Common myeloid progenitor, CD34-positive (primary cell): ENCODE measurements at regions not wholly inside any gene's neighbourhood (a gene's known extent, or its start where the extent isn't known, plus 50 kb on each side); places are given as distances from the start of the nearest gene placed in this dataset.

Source experiments
- CTCF ChIA-PET: fragments of 350-600 bp; sonication (Branson Sonifier 250); formaldehyde crosslinking; loops from one replicate; lab custom pipeline; 2021; ENCODE audit warnings: antibody characterized with exemption; lab: Charles Lee
- POLR2A ChIA-PET: fragments of 350-600 bp; sonication (Branson Sonifier 250); formaldehyde crosslinking; loops from one replicate; lab custom pipeline; 2021; ENCODE audit warnings: antibody characterized with exemption; lab: Charles Lee
- DNase-seq, 3 donors: peaks; one replicate each; pipeline versions ENCODE4 v3.0.0 to v3.0.0-alpha.2; 2013
- H3K27ac ChIP-seq, 2 experiments: 1 replicate in 1 of 2; 2 replicates in 1 of 2; pipeline ENCODE4 v1.7.0; 2013; ENCODE audit warnings: inconsistent platforms in 2 of 2, low read length in 2 of 2, mild to moderate bottlenecking in 2 of 2, low read depth in 1 of 2, moderate library complexity in 1 of 2; ENCODE audit not compliant: severe bottlenecking in 2 of 2, insufficient read depth in 1 of 2, poor library complexity in 1 of 2
- H3K27me3 ChIP-seq, 5 experiments: replicated peaks in 2 of 5; 1 replicate in 3 of 5; 2 replicates in 2 of 5; pipeline versions ENCODE4 v1.6.1 to v1.7.0; 2013; ENCODE audit warnings: low read length in 4 of 5, mild to moderate bottlenecking in 2 of 5, moderate library complexity in 2 of 5, inconsistent platforms in 1 of 5; ENCODE audit not compliant: insufficient read depth in 5 of 5, control insufficient read depth in 4 of 5
- H3K36me3 ChIP-seq, 4 experiments: 1 replicate in 2 of 4; 2 replicates in 2 of 4; pipeline versions ENCODE4 v1.6.1 to v1.7.0; 2013; ENCODE audit warnings: low read length in 3 of 4, control low read depth in 1 of 4, mild to moderate bottlenecking in 1 of 4; ENCODE audit not compliant: control insufficient read depth in 4 of 4, insufficient read depth in 4 of 4
- H3K4me1 ChIP-seq, 4 experiments: 1 replicate in 3 of 4; 2 replicates in 1 of 4; pipeline versions ENCODE4 v1.6.1 to v1.7.1; 2013; ENCODE audit warnings: low read length in 3 of 4, mild to moderate bottlenecking in 3 of 4, control low read depth in 1 of 4, inconsistent platforms in 1 of 4, moderate library complexity in 1 of 4; ENCODE audit not compliant: control insufficient read depth in 4 of 4, insufficient read depth in 4 of 4; ENCODE audit errors: control extremely low read depth in 1 of 4
- H3K4me3 ChIP-seq, 7 experiments: 1 replicate in 4 of 7; 2 replicates in 3 of 7; pipeline versions ENCODE4 v1.5.1 to v1.7.0; 2013; ENCODE audit warnings: mild to moderate bottlenecking in 7 of 7, low read length in 6 of 7, moderate library complexity in 6 of 7, inconsistent platforms in 2 of 7, low read depth in 2 of 7, control low read depth in 1 of 7; ENCODE audit not compliant: insufficient read depth in 4 of 7, control insufficient read depth in 1 of 7; ENCODE audit errors: extremely low read depth in 1 of 7
- H3K9me3 ChIP-seq, 5 experiments: 1 replicate in 4 of 5; 2 replicates in 1 of 5; pipeline versions ENCODE4 v1.6.1 to v1.7.1; 2013; ENCODE audit warnings: low read length in 4 of 5, mild to moderate bottlenecking in 2 of 5, inconsistent platforms in 1 of 5, low read depth in 1 of 5, moderate library complexity in 1 of 5; ENCODE audit not compliant: control insufficient read depth in 4 of 5, insufficient read depth in 2 of 5; ENCODE audit errors: control extremely low read depth in 1 of 5
- WGBS: methylation state at CpG from one replicate; pipeline ENCODE4 v1.1.5; 2013; ENCODE audit not compliant: insufficient coverage; 5-methylcytosine and 5-hydroxymethylcytosine counted together

DNA sequence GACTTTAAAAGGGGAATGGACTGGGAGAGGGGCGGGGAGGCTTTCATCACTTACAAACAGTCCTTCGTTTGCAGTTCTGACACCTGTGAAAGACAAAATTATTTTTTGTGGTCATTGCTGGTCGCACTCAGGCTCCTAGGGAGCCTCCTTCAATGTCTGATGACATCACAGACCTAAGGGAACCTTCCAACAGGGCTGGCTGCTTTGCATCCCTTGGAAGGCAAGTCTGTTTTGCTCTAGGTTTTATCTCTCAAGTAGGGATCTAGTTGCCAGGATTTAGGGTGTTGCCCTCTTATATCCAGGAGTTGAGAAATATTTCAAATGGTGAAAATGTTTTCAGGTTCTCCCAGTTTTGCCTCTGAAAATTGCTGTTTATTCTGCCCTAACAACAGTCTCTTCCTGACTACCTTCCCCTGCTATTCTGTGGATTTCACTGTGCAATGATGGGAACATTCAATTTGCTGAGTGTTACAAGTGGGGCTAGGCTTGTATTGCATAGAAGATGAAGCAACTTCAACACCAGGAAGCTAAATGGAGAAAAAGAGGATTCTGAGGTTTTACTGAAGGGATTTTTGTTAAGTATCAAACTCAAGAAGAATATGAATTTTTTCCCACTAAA lies 75.9 kb upstream of the ARRDC4 start:
- Histone ChIP-seq H3K4me3 (no peak overlapping the region), H3K27ac (no peak overlapping the region), H3K4me1 (no peaks in the 10 kb centered on the region), H3K9me3 (peaks cover 0 to 2% (median 0%) of the 10 kb centered on the region in 5 experiments), H3K36me3 (no peaks in the 10 kb centered on the region), H3K27me3 (peaks cover 2 to 20% (median 3%) of the 10 kb centered on the region in 5 experiments)
- POLR2A ChIA-PET, result no interaction called here
- WGBS, result 83% methylated on average over 3 of the region's 3 CpGs
- CTCF ChIA-PET, result no interaction called here
- DNase-seq, result no peak

DNA sequence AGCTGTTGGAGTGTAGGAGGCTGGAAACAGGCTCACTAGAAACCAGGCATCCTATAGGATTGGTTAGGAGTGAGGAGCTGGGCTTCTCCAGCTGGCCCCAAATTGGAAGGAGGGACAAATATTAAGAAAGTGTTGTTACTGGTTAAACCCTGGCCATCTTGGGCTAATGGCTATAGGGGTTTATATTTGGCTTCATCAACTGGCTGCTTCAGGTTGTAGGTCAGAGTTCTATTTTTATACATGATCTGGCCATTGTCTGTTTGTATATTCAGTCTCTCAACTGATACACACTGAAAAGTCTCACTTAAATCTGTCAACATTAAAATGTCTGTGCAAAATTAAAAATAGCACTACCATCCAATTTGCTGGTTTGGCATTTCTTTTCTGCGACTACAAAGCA lies 70.2 kb upstream of the ARRDC4 start:
- Histone ChIP-seq H3K4me1 (peaks cover 0 to 4% (median 0%) of the 10 kb centered on the region in 4 experiments), H3K27me3 (peaks cover 0 to 5% (median 2%) of the 10 kb centered on the region in 5 experiments), H3K36me3 (no peaks in the 10 kb centered on the region), H3K4me3 (no peak overlapping the region), H3K27ac (no peak overlapping the region), H3K9me3 (no peaks in the 10 kb centered on the region)
- ChIA-PET POLR2A (no interaction called here), CTCF (interaction anchor here (0.8 kb wide), 1 partner anchor 8 kb away, joined by 4 read pairs; no protein-coding TSS in a partner anchor)
- no CpG with 5 or more reads among the region's 1 CpG for WGBS
- no peak for DNase-seq

DNA sequence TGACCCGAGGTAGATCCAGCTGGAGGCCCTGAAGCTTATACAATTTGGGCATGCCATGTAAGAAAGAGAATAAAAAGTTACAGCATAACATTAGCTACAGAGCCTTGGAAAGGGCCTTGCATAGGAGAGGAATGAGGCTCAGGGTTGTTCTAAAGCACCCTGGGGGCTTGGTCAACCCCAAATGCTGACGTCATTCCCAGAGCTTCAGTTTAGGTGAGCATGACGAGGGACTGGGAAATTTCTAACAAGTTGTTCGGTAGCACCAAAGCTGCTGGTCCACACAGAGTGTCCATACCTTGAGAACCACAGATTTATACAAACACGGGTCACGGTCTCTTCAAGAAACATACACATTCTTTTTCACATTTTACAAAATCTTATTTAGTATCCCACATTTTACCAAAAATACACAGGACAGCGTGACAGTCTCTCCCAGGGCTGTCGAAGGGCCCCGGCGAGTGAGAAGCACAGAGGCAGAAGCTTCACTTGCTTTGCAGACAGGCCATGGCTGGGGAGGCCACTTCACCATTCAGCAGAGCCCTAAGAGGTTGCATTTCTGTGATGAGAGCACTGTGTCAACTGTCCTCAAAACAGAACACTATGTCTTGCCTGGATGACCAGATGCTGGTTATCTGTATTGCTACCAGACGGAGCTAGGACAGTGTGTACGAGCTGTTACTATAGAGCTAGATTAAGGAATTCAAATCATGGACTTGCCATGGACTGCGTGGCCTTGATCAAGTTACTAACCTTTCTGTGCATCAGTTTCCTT lies 68.2 kb upstream of the ARRDC4 start:
- no peaks in the 10 kb centered on the region for H3K36me3 ChIP-seq
- no peak for DNase-seq
- H3K27me3 ChIP-seq, result peaks cover 0 to 5% (median 0%) of the 10 kb centered on the region in 5 experiments
- 98% methylated on average over 13 of the region's 13 CpGs for WGBS
- no peaks in the 10 kb centered on the region for H3K9me3 ChIP-seq
- no peak overlapping the region for H3K4me3 ChIP-seq
- no peak overlapping the region for H3K27ac ChIP-seq
- CTCF ChIA-PET, result interaction anchor here (0.6 to 2.8 kb wide), 7 partner anchors 12 to 285 kb away, joined by 3 to 10 read pairs (median 4); no protein-coding TSS in a partner anchor
- peaks cover 0 to 4% (median 0%) of the 10 kb centered on the region in 4 experiments for H3K4me1 ChIP-seq
- POLR2A ChIA-PET, result no interaction called here

DNA sequence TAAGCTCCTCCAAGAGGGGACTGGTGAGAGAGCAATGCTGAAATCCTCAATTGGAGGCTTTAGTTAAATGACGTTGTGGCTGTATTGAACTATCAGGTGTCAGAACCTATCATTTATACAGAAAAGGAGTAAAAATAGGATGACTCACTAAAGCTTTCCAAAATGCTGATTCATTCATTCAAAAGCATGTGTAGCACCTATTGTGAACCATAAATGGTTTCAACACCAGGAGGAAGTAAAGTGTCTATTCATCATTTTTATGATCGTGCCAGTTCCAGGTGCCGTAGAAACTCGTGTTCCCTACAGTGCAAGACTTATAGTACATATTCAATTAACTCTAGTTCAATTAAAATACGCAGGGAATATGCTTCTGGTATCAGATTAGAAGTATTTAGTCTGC lies 66.5 kb upstream of the ARRDC4 start:
- POLR2A ChIA-PET, result no interaction called here
- Histone ChIP-seq H3K36me3 (no peaks in the 10 kb centered on the region), H3K27ac (no peak overlapping the region), H3K4me1 (peaks cover 0 to 4% (median 0%) of the 10 kb centered on the region in 4 experiments), H3K9me3 (no peaks in the 10 kb centered on the region), H3K27me3 (peaks cover 0 to 5% (median 0%) of the 10 kb centered on the region in 5 experiments), H3K4me3 (no peak overlapping the region)
- peak; percentile 25 to 82 (median 74) for DNase-seq
- CTCF ChIA-PET, result interaction anchor here (1.3 to 8.7 kb wide), 3 partner anchors 11 to 284 kb away, joined by 8 to 63 read pairs (median 10); no protein-coding TSS in a partner anchor
- 0% methylated on average over 3 of the region's 5 CpGs for WGBS

DNA sequence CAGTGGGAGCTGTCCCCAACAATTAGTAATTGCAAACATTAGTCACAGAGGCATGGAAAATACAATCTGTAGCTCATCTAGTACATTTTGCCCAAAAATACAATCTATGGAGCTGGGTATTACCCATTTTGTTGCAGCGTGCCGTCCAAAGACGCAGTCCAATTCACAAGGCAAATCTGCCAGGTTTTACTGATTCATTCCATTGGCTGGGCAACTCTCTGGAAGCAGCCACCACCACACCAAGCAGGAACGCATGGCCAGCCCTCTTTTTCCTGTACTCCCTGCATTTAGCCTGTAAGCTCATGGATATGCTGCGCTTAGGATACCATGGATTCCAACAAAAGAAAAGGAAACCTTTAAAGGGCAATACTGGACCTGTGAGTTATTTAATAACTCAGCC lies 60.5 kb upstream of the ARRDC4 start:
- Histone ChIP-seq H3K9me3 (no peaks in the 10 kb centered on the region), H3K4me1 (peaks cover 0 to 8% (median 4%) of the 10 kb centered on the region in 4 experiments), H3K27ac (no peak overlapping the region), H3K27me3 (peaks cover 0 to 15% (median 5%) of the 10 kb centered on the region in 5 experiments), H3K4me3 (no peak overlapping the region), H3K36me3 (no peaks in the 10 kb centered on the region)
- CTCF ChIA-PET, result interaction anchor here (0.8 to 8.7 kb wide), 12 partner anchors 9 to 314 kb away, joined by 3 to 63 read pairs (median 5); no protein-coding TSS in a partner anchor
- DNase-seq, result no peak
- WGBS, result 100% methylated on average over 4 of the region's 5 CpGs
- POLR2A ChIA-PET, result no interaction called here

DNA sequence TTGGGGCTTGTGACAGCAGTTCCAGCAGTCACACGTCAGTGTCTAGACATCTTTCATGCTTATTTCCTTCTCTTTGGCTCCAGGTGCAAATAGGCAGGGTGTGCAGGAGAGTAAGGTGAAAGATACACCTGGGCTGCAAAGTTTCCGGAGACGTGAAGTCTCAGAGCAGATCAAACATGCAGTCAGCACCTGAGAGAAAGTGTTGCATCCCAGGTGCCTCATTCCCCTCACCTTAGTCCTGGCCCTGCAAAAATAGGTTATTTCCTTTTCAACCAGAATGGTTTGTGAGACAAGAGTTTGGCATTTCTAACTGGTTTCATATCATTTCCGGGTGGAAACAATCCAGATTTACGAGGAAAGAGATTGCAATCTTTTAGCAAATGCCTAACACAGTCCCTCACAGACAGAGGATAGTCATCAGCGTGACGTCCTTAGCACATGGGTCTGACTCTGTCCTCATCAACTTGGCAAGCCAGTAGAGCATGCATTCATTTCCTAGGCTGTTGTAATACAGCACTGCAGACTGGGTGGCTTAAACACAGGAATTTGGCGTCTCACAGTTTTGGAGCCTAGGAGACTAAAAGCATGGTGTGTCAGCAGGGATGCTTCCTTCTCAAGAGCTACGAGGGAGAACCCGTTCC lies 58.2 kb upstream of the ARRDC4 start:
- H3K4me3 ChIP-seq, result no peak overlapping the region
- DNase-seq, result no peak
- H3K9me3 ChIP-seq, result no peaks in the 10 kb centered on the region
- no peaks in the 10 kb centered on the region for H3K36me3 ChIP-seq
- POLR2A ChIA-PET, result interaction anchor here (0.7 kb wide), 1 partner anchor 276 kb away, joined by 4 read pairs; no protein-coding TSS in a partner anchor
- peaks cover 0 to 17% (median 7%) of the 10 kb centered on the region in 5 experiments for H3K27me3 ChIP-seq
- peaks cover 0 to 8% (median 4%) of the 10 kb centered on the region in 4 experiments for H3K4me1 ChIP-seq
- CTCF ChIA-PET, result interaction anchor here (8.7 kb wide), 1 partner anchor 276 kb away, joined by 63 read pairs; no protein-coding TSS in a partner anchor
- WGBS, result 78% methylated on average over 9 of the region's 10 CpGs
- H3K27ac ChIP-seq, result no peak overlapping the region
